ES-I3 (cell line): ENCODE measurements at regions not wholly inside any gene's neighbourhood (a gene's known extent, or its start where the extent isn't known, plus 50 kb on each side); places are given as distances from the start of the nearest gene placed in this dataset.

ENCODE experiments used
- H3K36me3 ChIP-seq: 2 replicates; pipeline ENCODE4 v1.6.1; 2013; ENCODE audit warnings: mild to moderate bottlenecking, low read length, control low read depth, moderate library complexity; ENCODE audit not compliant: insufficient read depth
- H3K4me1 ChIP-seq: 2 replicates; pipeline ENCODE4 v1.6.1; 2013; ENCODE audit warnings: mild to moderate bottlenecking, control low read depth, low read length; ENCODE audit not compliant: insufficient read depth
- H3K9ac ChIP-seq: 2 replicates; pipeline ENCODE4 v1.6.1; 2013; ENCODE audit warnings: low read depth, mild to moderate bottlenecking, low read length, moderate library complexity
- H3K9me3 ChIP-seq: 2 replicates; pipeline ENCODE4 v1.6.1; 2013; ENCODE audit warnings: mild to moderate bottlenecking, low read length, moderate library complexity; ENCODE audit not compliant: control insufficient read depth, insufficient read depth

- Histone ChIP-seq H3K9me3 (no peaks in the 10 kb centered on the region), H3K9ac (no peak overlapping the region), H3K36me3 (no peaks in the 10 kb centered on the region), H3K4me1 (peaks cover 25% of the 10 kb centered on the region)
These were observed 120.9 kb upstream of the NOCT start for GRCh38 chr4:138894709-138895108.

- peaks cover 29% of the 10 kb centered on the region for H3K4me1 ChIP-seq
- no peaks in the 10 kb centered on the region for H3K36me3 ChIP-seq
- no peaks in the 10 kb centered on the region for H3K9me3 ChIP-seq
- H3K9ac ChIP-seq: no peak overlapping the region
These were observed 121.6 kb upstream of the NOCT start for GRCh38 chr4:138894011-138894410.

- Histone ChIP-seq H3K4me1 (peaks cover 27% of the 10 kb centered on the region), H3K36me3 (no peaks in the 10 kb centered on the region), H3K9ac (no peak overlapping the region), H3K9me3 (peaks cover 2% of the 10 kb centered on the region; the same call in 1 of the 2 replicates)
These were observed 122.8 kb upstream of the NOCT start for GRCh38 chr4:138892483-138893407.

- no peak overlapping the region for H3K9ac ChIP-seq
- peaks cover 26% of the 10 kb centered on the region for H3K4me1 ChIP-seq
- no peaks in the 10 kb centered on the region for H3K36me3 ChIP-seq
- peaks cover 6% of the 10 kb centered on the region for H3K9me3 ChIP-seq
These were observed 124.0 kb upstream of the NOCT start for GRCh38 chr4:138891631-138892031.

DNA sequence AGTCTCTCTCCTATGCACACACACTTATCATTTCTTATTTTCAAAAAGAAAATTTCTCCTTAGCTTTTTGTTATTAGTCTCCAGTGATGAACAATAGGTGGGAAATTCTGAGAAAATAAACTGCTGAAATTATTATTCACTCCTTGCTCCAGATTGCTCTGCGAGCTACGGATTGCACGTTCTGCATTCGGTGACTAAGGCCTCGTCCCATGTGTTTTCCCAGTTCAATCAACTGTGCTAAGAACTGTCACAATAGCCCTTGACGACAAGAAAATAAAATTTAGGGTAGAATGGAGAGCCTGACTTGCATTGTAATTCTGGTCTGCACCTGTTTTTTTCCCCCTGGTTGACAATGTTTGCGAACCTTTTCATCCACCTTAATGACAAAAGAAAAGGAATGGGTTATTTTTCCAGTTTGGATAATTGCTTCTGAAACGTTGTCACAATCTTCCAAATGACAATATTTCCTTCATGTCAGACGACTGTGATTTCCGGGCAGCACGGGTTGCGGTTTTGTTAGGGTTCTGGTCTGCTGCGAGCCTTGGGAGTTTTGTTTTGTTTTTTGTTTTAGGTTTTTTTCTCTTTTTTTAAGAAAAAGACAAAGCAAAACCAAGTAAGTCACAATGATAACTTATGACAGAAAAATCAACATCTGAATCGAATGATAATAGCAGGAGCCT, 124.5 kb upstream of the NOCT start:
- peaks cover 26% of the 10 kb centered on the region for H3K4me1 ChIP-seq
- H3K9ac ChIP-seq: no peak overlapping the region
- no peaks in the 10 kb centered on the region for H3K36me3 ChIP-seq
- H3K9me3 ChIP-seq: peaks cover 6% of the 10 kb centered on the region

DNA sequence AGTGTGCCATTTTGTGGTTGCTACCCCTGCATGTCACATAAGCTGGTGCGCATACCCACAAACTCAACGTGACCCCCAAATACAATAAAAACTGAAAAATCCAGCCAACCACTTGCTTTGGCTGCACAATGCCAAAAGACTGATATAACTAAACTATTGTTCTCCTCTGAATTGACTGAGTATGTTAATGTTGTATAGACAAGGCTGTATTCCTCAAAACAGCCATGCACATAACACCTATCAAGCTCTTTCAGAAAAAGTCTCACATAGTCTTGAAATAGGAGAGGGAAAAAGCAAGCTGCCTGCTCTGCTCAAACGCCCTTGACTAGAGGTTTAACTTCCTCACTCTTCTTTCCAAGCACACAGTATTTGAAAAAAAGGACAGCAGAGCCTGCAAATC, 126.4 kb upstream of the NOCT start:
- Histone ChIP-seq H3K9ac (no peak overlapping the region), H3K36me3 (no peaks in the 10 kb centered on the region), H3K4me1 (peaks cover 26% of the 10 kb centered on the region), H3K9me3 (peaks cover 6% of the 10 kb centered on the region)

DNA sequence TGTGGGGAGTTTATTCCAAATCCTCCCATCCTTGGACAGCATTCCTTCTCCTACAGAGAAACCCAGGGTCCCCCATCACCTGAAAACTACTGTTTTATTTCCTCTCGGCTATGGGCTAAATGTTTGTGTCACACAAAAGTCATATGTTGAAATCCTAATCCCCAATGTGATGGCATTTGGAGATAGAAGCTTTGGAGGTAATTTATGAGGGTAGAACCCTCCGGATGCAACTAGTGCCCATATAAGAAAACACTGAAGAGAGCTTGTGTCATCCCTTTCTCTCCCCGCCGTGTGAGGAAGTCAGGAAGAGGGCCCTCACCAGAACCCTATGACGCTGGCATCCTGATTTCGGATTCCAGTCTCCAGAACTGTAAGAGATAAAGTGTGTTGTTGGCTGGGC, 127.8 kb upstream of the NOCT start:
- Histone ChIP-seq H3K4me1 (peaks cover 26% of the 10 kb centered on the region), H3K9ac (no peak overlapping the region), H3K36me3 (no peaks in the 10 kb centered on the region), H3K9me3 (peaks cover 6% of the 10 kb centered on the region)

DNA sequence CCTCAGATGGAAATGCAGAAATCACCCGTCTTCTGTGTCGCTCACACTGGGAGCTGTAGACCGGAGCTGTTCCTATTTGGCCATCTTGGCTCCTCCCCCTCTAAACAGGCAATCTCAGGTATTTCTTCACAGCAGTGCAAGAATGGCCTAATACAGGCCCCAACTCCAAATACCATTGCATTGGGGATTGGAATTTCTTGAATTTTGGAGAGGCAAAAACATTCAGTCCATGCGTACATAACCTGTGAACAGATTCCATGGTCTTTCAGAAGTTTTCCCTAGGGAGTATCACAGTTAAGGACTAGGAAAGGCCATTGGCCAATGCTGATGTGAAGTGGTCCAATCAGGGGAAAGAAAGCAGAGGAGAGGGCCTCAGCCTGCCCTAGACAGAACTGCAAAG, 128.2 kb upstream of the NOCT start:
- Histone ChIP-seq H3K9me3 (peaks cover 6% of the 10 kb centered on the region), H3K4me1 (peaks cover 24% of the 10 kb centered on the region), H3K36me3 (no peaks in the 10 kb centered on the region), H3K9ac (no peak overlapping the region)

DNA sequence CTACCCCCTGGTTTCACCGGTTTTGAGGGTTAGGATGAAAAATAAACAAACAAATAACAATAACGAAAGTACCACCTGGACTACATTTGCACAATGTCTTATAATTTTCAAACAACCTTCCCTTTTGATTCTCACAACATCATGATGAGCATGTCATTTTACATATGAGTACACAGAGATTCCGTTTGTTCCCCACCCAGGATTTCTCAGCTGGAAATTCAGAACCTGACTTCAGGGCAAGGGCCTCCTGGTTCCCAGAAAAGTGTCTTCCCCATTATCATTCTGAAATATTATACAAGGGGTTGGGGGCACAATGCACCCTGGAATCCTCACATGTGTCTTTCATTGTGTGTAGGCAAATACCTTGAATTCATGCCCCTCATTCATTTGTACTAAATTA, 135.8 kb upstream of the NOCT start:
- Histone ChIP-seq H3K4me1 (no peaks in the 10 kb centered on the region), H3K9ac (no peak overlapping the region), H3K36me3 (no peaks in the 10 kb centered on the region), H3K9me3 (no peaks in the 10 kb centered on the region)

GRCh38 chr4:138875891-138876608, 139.5 kb upstream of the NOCT start:
- H3K9ac ChIP-seq: no peak overlapping the region
- H3K4me1 ChIP-seq: peaks cover 5% of the 10 kb centered on the region
- no peaks in the 10 kb centered on the region for H3K9me3 ChIP-seq
- H3K36me3 ChIP-seq: no peaks in the 10 kb centered on the region

DNA sequence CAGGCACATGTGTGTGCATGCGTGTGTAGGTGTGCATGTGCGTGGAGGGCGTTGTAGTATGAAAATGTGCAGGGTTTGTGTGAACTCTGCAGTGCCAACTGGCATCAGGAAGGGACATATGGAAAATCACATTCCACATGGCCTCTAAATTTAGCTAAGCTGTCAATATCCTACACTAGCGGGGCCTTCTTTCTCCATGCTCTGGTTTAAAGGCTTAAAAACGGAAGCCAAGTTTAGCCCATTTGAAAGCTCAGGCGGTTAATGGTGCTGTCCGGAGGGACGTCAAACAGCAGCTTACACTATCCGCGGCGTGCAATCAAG, 144.1 kb upstream of the NOCT start:
- Histone ChIP-seq H3K4me1 (peaks cover 11% of the 10 kb centered on the region), H3K9ac (no peak overlapping the region), H3K36me3 (no peaks in the 10 kb centered on the region), H3K9me3 (no peaks in the 10 kb centered on the region)

GRCh38 chr4:138870737-138871554, 144.6 kb upstream of the NOCT start:
- Histone ChIP-seq H3K9me3 (no peaks in the 10 kb centered on the region), H3K36me3 (no peaks in the 10 kb centered on the region), H3K4me1 (peaks cover 11% of the 10 kb centered on the region), H3K9ac (no peak overlapping the region)

DNA sequence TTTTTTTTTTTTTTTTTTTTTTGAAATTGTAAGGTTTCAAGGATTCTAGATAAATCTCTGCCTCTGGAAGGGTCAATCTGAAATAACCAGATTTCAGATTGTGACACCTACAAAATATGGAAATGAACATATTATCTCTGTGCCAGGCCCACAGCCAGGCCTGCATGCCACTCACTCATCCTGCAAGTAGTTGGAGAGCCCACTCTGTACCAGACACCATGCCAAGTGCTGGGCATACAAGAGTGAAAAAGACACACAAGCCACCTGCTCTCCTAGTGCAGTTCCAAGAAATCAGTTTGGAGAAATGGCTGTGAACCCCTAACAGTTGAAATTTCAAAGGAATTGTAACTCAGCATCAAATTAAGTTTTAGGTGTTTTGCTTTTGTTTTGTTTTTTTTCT, 145.9 kb upstream of the NOCT start:
- Histone ChIP-seq H3K36me3 (no peaks in the 10 kb centered on the region), H3K9me3 (no peaks in the 10 kb centered on the region), H3K4me1 (peaks cover 14% of the 10 kb centered on the region), H3K9ac (no peak overlapping the region)

DNA sequence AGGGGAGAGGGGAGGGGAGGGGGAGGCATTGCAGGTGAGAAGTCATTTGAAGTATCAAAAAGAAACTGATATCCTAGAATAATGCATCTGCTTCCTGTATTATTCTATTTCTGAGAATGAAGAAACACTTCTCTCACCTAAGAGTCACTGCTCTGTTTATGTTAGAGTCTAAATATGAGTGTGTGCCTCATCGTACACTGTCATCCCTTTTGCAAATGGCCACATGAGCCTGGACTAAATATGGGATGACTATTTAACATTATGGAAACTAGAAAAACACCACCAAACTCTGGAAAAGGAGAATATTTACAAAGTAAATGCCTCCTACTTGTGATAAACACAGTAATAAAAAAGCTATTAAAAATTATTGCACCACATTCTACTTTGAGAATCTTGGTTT, 146.4 kb upstream of the NOCT start:
- Histone ChIP-seq H3K4me1 (peaks cover 14% of the 10 kb centered on the region), H3K9me3 (no peaks in the 10 kb centered on the region), H3K9ac (no peak overlapping the region), H3K36me3 (no peaks in the 10 kb centered on the region)
